NB4 (cell line): ENCODE measurements at regions not wholly inside any gene's neighbourhood (a gene's known extent, or its start where the extent isn't known, plus 50 kb on each side); places are given as distances from the start of the nearest gene placed in this dataset.

Experiments used
- DNase-seq: peaks from one replicate; pipeline ENCODE4 v3.0.0; 2010; ENCODE audit warnings: low read depth
- H3K4me3 ChIP-seq: one replicate; pipeline ENCODE4 v1.5.1; 2011; ENCODE audit warnings: mild to moderate bottlenecking, low read depth, low read length, moderate library complexity
- MAX ChIP-seq: IDR thresholded peaks from 2 replicates; pipeline ENCODE4 v1.6.1; 2011; ENCODE audit warnings: low read depth, low read length
- MYC ChIP-seq: IDR thresholded peaks from 2 replicates; pipeline ENCODE4 v1.6.1; 2011; ENCODE audit warnings: low read depth, low read length
- POLR2A ChIP-seq: IDR thresholded peaks from 2 replicates; pipeline ENCODE4 v1.6.1; 2011; ENCODE audit warnings: mild to moderate bottlenecking; ENCODE audit not compliant: insufficient read length; ENCODE audit errors: extremely low read depth
- TF ChIP-seq, protein P1 (sequence below): IDR thresholded peaks from one replicate; pipeline ENCODE4 v1.5.1; 2012; ENCODE audit warnings: low read depth, low read length

DNA sequence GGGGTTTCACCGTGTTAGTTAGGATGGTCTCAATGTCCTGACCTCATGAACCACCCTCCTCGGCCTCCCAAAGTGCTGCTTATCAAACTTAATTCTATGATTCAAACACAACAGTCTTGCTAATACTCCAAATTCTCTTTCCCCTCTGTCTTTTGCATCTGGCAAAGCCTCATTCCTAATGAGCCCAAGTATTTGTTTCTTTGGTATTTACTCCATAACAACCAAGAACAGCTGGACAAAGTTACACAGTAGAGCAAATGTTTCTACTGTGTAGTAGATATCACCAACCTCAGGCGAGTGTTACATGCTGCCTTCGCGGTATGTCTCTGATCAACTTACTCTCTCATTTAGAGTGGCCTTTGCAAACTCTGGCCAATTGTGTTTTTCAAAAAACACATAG lies 195.8 kb upstream of the KCNN2 start:
- DNase-seq: no peak
- TF ChIP-seq POLR2A (no peak), MAX (no peak), MYC (no peak)
- TF ChIP-seq, protein P1, sequence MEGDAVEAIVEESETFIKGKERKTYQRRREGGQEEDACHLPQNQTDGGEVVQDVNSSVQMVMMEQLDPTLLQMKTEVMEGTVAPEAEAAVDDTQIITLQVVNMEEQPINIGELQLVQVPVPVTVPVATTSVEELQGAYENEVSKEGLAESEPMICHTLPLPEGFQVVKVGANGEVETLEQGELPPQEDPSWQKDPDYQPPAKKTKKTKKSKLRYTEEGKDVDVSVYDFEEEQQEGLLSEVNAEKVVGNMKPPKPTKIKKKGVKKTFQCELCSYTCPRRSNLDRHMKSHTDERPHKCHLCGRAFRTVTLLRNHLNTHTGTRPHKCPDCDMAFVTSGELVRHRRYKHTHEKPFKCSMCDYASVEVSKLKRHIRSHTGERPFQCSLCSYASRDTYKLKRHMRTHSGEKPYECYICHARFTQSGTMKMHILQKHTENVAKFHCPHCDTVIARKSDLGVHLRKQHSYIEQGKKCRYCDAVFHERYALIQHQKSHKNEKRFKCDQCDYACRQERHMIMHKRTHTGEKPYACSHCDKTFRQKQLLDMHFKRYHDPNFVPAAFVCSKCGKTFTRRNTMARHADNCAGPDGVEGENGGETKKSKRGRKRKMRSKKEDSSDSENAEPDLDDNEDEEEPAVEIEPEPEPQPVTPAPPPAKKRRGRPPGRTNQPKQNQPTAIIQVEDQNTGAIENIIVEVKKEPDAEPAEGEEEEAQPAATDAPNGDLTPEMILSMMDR: no peak
- H3K4me3 ChIP-seq: no peak overlapping the region

DNA sequence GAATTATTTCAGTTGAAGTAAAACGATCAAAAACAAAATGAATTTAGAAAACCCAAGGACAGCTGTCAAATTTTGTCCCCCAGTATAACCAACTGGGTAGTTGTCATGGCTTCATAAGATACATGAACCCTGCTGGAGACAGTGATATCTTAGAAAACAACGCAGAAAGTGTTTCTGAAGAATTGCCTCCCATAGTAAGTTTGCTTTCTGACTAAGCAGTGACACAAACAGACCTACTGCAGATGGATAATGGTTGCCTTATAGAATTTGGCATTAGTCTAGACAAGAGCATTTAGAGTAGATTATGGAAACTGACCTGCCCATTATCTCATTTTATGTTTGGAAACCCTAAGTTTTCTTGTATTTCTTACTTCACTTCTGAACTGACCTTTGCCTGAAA lies 187.7 kb upstream of the KCNN2 start:
- no peak for DNase-seq
- TF ChIP-seq, protein P1: no peak
- TF ChIP-seq MAX (no peak), MYC (no peak), POLR2A (no peak)
- no peak overlapping the region for H3K4me3 ChIP-seq

- no peak for DNase-seq
- TF ChIP-seq POLR2A: no peak
- TF ChIP-seq MAX: no peak
- TF ChIP-seq, protein P1: no peak
- no peak for TF ChIP-seq MYC
- H3K4me3 ChIP-seq: no peak overlapping the region
These were observed 187.0 kb upstream of the KCNN2 start for GRCh38 chr5:114174837-114175236.

DNA sequence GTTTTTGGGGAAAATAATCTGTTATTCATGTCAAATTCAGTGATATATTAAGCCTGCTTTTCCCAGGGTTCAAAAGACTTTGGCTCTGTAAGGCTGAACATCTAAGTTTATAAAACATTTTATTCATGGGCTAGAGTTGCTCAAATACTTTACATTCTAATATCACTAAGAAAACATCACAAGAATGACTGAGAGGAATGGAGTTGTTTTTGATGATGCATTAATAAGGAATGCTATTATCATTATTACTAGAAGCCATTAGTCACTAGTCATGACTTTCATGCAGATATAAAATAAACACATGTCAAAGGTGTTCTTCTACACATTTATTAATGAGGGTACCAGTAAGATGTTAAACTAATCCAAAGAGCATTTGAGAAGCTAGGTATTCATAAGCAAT lies 185.5 kb upstream of the KCNN2 start:
- no peak for TF ChIP-seq MYC
- no peak for TF ChIP-seq MAX
- H3K4me3 ChIP-seq: no peak overlapping the region
- DNase-seq: no peak

DNA sequence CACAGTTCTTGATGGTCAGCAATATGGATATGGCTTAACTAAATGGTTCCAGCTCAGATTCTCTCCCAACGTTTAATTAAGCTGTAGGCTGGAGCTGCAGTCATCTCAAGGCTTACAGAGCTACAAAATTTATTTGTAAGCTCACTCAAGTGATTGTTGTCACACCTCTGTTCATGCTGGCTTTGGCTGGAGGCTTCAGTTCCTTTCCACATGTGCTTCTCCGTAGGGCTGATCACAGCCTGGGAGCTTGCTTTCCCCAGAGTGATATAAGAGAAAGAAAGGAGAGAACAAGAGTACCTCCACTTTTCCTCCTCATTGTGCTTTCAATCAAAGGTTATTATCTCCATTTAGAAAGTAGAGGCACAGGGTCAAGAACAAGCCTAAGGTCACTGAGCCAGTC lies 182.7 kb upstream of the KCNN2 start:
- H3K4me3 ChIP-seq: no peak overlapping the region
- no peak for DNase-seq
- TF ChIP-seq, protein P1: no peak
- TF ChIP-seq MYC: no peak
- TF ChIP-seq POLR2A: no peak
- no peak for TF ChIP-seq MAX

DNA sequence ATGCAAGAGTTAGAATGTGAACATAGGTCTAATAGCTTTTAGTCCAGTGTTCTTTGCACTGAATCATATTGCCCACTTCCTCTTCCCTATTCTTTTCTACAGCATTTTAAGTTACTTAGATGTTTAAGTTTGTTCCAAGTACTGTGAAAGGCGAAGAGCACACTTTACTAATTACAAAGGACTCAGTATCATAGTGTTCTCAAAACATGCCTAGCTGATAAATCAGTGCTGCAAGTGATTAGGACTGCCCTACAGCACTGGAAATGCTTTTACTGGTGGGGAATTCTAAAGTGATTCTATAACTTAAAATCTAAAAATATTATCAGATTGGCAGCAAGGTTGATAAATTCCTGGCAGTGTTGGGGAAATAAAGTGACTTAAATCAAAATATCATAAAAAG lies 177.9 kb upstream of the KCNN2 start:
- H3K4me3 ChIP-seq: no peak overlapping the region
- TF ChIP-seq MAX (no peak), POLR2A (no peak), MYC (no peak)
- TF ChIP-seq, protein P1: no peak
- no peak for DNase-seq

DNA sequence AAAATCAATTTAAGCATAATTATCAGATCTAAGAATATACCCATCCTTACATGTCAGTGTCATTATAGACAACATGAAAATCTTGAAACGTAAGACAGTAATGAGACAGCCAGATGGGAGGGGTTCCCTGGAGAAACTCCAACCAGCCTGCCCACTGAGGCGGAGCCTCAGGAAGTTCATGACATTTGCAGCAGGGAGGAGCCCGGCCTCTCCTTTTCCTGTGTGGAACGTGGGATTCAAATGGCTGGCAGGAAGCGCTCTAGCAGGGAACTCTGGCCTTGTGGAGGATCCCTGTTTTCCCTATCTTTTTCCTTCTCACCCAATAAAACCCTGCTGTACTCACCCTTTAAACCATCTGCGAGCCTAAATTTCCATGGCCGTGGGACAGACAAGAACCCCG lies 176.6 kb upstream of the KCNN2 start:
- TF ChIP-seq, protein P1: no peak
- H3K4me3 ChIP-seq: no peak overlapping the region
- DNase-seq: no peak
